ENCODE measurements at regions not wholly inside any gene's neighbourhood (a gene's known extent, or its start where the extent isn't known, plus 50 kb on each side); places are given as distances from the start of the nearest gene placed in this dataset.
"Not testable (repeated sequence)": the region's sequence is repeated elsewhere in the genome, so short reads cannot be mapped to it uniquely, and the experiment has no call there.

DNA sequence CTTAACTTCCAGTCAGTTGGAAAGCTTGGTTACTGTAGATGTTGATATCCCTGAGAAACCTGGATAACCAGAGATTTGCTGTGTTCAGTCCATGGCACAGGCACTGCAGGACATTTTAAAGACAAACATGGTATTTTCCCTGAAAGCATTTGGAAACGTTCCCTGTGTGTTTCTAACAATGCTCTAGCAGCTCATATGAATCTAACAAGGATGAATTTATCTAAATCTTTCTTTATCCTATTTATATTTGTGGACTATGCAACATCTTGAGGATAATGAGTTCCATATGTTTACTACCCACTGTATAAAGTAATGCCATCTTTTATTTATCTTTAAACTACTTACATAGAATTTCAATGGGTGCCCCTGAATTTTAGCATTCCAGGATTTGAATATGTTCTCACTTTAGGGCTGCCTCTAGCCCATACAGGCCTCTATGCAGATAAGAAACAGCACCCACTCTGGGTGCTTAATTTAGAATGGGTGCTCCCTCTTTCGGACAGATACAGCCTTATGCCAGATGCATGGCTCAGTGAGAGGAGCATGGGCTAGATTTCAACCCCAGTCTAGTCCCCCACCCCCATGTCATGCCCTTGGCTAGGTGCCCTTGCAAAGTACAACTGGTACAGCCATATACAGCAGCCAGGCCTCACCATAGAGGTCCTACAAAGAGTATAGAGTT, 50.6 kb upstream of the NEMP2 start:
- H3K36me3 ChIP-seq = no peaks in the 10 kb centered on the region
- peak overlapping the region; percentile 23; the same call in 1 of the 2 replicates for H3K27ac ChIP-seq
- DNase-seq (ENCODE audit: low read depth in 1 of 2, low spot score in 2 of 2) = peak in 1 of 2 experiments; percentile 41
- peaks cover 31% of the 10 kb centered on the region for H3K4me1 ChIP-seq (replicated peaks)
- no peaks in the 10 kb centered on the region for H3K9me3 ChIP-seq (replicated peaks)
- H3K4me3 ChIP-seq = no peak overlapping the region
- no peaks in the 10 kb centered on the region for H3K27me3 ChIP-seq (replicated peaks)

DNA sequence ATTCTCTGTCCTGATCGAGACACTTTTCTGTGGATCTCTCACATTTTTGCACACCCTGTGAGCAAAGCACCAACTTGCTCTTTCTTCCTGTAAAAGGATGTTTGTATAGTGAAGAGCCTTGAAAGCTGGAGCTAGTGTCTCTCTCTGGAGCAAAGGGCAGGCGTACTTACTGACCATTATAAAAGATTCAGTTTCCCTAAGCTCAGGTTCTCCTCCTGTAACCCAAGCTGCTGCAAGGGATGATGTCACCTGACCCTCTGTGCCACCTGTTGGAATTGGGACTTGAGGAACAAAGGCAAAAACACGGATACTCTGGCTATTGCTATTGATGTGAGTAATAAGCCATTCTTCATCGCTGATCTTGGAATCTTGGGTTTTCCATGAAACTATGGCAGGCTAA, 52.6 kb upstream of the NEMP2 start:
- Histone ChIP-seq H3K4me3 (no peak overlapping the region), H3K4me1 (replicated peaks) (peaks cover 31% of the 10 kb centered on the region), H3K27ac (no peak overlapping the region), H3K27me3 (replicated peaks) (no peaks in the 10 kb centered on the region), H3K9me3 (replicated peaks) (no peaks in the 10 kb centered on the region), H3K36me3 (no peaks in the 10 kb centered on the region)
- no peak for DNase-seq (ENCODE audit: low read depth in 1 of 2, low spot score in 2 of 2)

DNA sequence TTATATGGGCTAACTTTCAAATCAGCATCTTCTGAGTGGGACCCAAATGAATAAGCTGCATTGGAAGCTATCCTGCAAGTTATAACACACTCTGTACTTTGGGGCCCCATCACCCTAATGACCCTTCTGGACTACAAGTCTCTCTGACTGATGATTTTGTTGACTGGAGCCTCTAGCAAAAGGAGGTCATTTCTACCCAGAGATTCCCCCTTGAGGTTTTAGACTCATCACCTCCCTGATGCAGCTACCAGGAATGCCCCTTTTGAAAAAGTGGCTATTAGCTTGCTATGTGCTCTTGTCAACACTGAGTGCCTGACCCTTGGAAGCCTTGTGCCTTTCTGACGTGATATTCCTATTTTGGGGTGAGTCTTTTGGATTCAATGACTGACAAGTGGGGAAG, 54.5 kb upstream of the NEMP2 start:
- Histone ChIP-seq H3K27me3 (replicated peaks) (no peaks in the 10 kb centered on the region), H3K36me3 (no peaks in the 10 kb centered on the region), H3K4me1 (replicated peaks) (peaks cover 18% of the 10 kb centered on the region), H3K27ac (no peak overlapping the region), H3K9me3 (replicated peaks) (no peaks in the 10 kb centered on the region), H3K4me3 (no peak overlapping the region)
- DNase-seq (ENCODE audit: low read depth in 1 of 2, low spot score in 2 of 2) = no peak

DNA sequence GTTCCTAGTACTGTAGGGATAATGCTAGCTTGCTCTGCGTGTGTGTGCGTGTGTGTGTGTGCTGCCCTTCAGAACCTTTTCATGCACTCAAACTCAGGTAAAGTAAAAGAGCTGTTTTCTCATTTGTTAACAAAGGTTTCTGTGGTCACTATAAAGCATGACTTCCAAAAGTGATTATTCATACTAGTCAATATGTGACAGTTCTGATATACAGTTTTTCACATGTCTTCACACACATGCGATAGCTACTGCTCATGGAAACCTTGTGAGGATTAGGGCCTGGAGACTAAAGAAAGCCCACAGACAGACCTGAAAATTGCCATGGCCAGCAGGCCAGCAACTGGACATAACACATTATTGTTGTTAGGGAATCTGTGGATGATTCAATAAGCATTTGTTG, 56.9 kb upstream of the NEMP2 start:
- no peak for DNase-seq (ENCODE audit: low read depth in 1 of 2, low spot score in 2 of 2)
- Histone ChIP-seq H3K9me3 (replicated peaks) (no peaks in the 10 kb centered on the region), H3K36me3 (no peaks in the 10 kb centered on the region), H3K4me1 (replicated peaks) (no peaks in the 10 kb centered on the region), H3K4me3 (no peak overlapping the region), H3K27ac (no peak overlapping the region), H3K27me3 (replicated peaks) (no peaks in the 10 kb centered on the region)

DNA sequence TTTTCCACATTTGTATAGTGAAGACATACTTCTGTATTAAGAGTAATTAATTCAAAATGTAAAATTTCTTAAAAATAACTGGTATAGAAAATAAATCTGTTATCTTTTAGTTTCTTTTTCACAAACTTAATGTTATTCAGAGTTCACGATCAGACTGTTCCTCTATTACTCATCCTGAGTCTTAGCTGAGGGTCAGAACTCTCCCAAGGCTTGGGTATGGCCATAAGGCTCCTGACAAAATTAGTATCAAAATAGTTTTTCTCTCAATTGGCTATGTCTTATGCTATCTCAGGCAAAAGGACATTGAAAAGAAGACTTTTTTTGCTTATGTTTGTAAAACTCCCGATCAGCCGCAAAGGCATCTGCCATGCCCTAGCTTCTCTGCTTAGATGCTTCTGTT, 56.1 kb upstream of the NAB1 start:
- H3K4me1 ChIP-seq (replicated peaks) = no peaks in the 10 kb centered on the region
- no peak overlapping the region for H3K27ac ChIP-seq
- H3K27me3 ChIP-seq (replicated peaks) = no peaks in the 10 kb centered on the region
- H3K4me3 ChIP-seq = no peak overlapping the region
- H3K36me3 ChIP-seq = no peaks in the 10 kb centered on the region
- DNase-seq (ENCODE audit: low read depth in 1 of 2, low spot score in 2 of 2) = no peak
- H3K9me3 ChIP-seq (replicated peaks) = no peaks in the 10 kb centered on the region

DNA sequence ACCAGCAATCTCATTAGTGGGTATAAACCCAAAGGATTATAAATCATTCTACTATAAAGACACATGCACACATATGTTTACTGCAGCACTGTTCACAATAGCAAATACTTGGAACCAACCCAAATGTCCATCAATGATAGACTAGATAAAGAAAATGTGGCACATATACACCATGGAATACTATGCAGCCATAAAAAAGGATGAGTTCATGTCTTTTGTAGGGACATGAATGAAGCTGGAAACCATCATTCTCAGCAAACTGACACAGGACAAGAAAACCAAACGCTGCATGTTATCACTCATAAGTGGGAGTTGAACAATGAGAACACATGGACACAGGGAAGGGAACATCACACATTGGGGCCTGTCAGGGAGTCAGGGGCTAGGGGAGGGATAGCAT, 53.0 kb upstream of the NAB1 start:
- not testable (repeated sequence) for H3K4me3 ChIP-seq; DNase-seq (ENCODE audit: low read depth in 1 of 2, low spot score in 2 of 2)

DNA sequence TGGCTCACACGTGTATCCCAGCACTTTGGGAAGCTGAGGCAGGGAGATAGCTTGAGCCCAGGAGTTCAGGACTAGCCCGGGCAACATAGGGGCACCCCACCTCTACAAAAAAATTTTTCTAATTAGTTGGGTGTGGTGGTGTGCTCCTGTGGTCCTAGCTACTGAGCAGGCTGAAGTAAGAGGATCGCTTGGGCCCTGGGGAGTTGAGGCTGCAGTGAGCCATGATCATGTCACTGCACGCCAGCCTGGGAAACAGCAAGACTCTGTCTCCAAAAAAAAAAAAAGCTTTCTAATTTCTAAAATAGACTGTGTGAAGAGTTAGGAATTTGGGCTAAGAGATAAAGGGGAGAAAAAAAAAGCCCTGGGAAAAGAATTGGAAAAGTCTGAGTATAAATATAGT, 51.9 kb upstream of the NAB1 start:
- no peaks in the 10 kb centered on the region for H3K36me3 ChIP-seq
- no peak overlapping the region for H3K27ac ChIP-seq
- no peaks in the 10 kb centered on the region for H3K9me3 ChIP-seq (replicated peaks)
- no peaks in the 10 kb centered on the region for H3K4me1 ChIP-seq (replicated peaks)
- H3K27me3 ChIP-seq (replicated peaks) = no peaks in the 10 kb centered on the region
- no peak for DNase-seq (ENCODE audit: low read depth in 1 of 2, low spot score in 2 of 2)
- H3K4me3 ChIP-seq = no peak overlapping the region

More for the DNA sequence above, 53.0 kb upstream of the NAB1 start:
- H3K27me3 ChIP-seq (replicated peaks); H3K9me3 ChIP-seq (replicated peaks); H3K27ac ChIP-seq; H3K4me1 ChIP-seq (replicated peaks); H3K36me3 ChIP-seq: not testable (repeated sequence)

DNA sequence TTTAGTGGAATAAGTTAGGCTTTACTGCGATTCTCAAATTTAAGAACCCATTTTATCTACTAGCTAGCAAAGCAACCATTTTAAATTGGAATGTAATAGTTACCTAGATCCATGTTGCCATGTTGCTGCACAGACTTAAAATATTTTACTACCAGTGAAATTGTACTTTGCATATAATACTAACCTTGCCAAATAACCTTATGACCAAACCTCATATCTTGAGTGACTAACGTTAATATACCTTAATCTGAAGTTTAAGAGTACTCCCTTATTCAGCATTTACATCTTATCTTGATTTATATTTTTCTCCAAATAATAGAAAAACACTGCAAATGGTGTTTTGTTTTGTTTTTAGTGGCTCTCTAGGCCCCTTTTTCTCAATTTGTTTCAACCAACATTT, 50.3 kb upstream of the NAB1 start:
- DNase-seq (ENCODE audit: low read depth in 1 of 2, low spot score in 2 of 2) = no peak
- Histone ChIP-seq H3K9me3 (replicated peaks) (no peaks in the 10 kb centered on the region), H3K36me3 (no peaks in the 10 kb centered on the region), H3K4me1 (replicated peaks) (no peaks in the 10 kb centered on the region), H3K4me3 (no peak overlapping the region), H3K27ac (no peak overlapping the region), H3K27me3 (replicated peaks) (no peaks in the 10 kb centered on the region)

DNA sequence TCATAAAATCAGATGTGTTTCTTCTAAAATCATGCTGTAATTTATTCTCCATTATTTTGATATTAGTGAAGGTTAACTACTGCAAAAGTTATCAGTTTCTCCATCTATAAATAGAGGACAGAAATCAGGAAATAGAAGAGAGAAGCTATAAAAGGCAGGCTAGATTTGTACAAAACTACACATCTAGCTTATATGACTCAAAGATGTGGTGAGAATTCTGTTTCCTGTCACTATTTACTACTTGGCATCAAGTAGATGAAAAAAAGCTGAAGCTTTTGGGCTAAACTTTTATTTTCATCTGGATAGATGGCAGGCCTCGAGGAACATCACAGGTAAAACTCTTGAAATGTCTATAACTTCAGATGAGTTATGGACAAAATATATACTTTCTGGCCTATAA, 49.8 kb upstream of the NAB1 start:
- Histone ChIP-seq H3K4me1 (replicated peaks) (no peaks in the 10 kb centered on the region), H3K27me3 (replicated peaks) (no peaks in the 10 kb centered on the region), H3K4me3 (no peak overlapping the region), H3K36me3 (no peaks in the 10 kb centered on the region), H3K27ac (no peak overlapping the region), H3K9me3 (replicated peaks) (no peaks in the 10 kb centered on the region)
- DNase-seq (ENCODE audit: low read depth in 1 of 2, low spot score in 2 of 2) = no peak

All from SJSA1 (cell line).